ENCODE measurements at regions not wholly inside any gene's neighbourhood (a gene's known extent, or its start where the extent isn't known, plus 50 kb on each side); places are given as distances from the start of the nearest gene placed in this dataset.

DNA sequence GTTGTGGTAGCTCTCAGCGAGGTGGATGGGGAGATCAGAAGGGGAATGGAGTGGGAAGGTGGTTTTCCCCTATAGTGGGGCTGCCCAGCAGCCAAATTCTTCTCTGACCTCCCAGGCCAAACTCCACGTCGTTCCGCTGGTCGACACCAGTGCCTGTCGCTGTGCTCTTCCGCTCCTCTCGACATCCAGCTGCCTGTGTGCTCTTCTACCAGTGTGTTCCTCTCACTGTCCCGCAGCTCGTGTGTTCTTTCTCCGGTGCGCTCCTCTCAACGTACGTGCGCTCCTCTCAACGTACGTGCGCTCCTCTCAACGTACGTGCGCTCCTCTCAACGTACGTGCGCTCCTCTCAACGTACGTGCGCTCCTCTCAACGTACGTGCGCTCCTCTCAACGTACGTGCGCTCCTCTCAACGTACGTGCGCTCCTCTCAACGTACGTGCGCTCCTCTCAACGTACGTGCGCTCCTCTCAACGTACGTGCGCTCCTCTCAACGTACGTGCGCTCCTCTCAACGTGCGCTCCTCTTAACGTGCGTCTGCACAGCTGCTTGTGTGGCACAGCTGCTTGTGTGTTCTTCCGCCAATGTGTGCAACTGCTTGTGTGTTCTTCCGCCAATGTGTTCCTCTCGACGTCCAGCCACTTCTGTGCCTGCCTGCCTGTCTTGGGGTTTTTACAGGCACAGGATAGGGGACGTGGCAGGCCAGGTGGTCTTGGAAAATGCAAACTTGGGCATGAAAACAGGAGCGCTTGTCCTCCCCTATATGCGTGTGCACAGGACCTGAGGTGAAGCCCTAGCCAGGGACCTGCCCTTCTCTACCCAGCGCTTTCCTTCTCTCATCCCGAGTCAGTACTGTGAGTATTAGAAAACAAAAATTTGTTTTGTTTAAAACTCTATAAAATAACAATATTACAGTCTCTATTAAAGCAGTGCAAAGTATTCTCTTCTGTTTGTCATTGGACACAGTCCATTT is 991.1 kb downstream of the GBE1 start (continued):
- TF ChIP-seq JUN (IDR thresholded peaks at IDR 0.05; ENCODE audit: borderline replicate concordance, low read depth, low read length) (no peak), JUN (CRISPR knock-in tag; IDR thresholded peaks at IDR 0.05; ENCODE audit: borderline replicate concordance) (no peak), HMGN3 (IDR thresholded peaks at IDR 0.05; ENCODE audit: borderline replicate concordance, extremely low read depth, insufficient read length, low read depth, low read length) (no peak), ZEB2 (IDR thresholded peaks at IDR 0.05) (no peak), ZNF609 (CRISPR knock-in tag; IDR thresholded peaks at IDR 0.05; ENCODE audit: borderline replicate concordance) (no peak), ZNF184 (CRISPR knock-in tag; IDR thresholded peaks at IDR 0.05) (no peak), POLR2A (conservative IDR thresholded peaks at IDR 0.05) (peak; percentile 65; the same call in 1 of the 2 replicates), ZNF263 (CRISPR knock-in tag; IDR thresholded peaks at IDR 0.05; ENCODE audit: borderline replicate concordance) (no peak), SUPT5H (IDR thresholded peaks at IDR 0.05) (peak; percentile 53), KAT2B (IDR thresholded peaks at IDR 0.05; ENCODE audit: low read depth, low read length) (no peak), FUS (optimal IDR thresholded peaks at IDR 0.05; ENCODE audit: low read depth, low read length) (no peak), TAL1 (IDR thresholded peaks at IDR 0.05) (no peak), ZNF384 (IDR thresholded peaks at IDR 0.05; ENCODE audit: low read depth, low read length) (no peak), NFRKB (IDR thresholded peaks at IDR 0.05; ENCODE audit: low read depth) (no peak), ZNF197 (CRISPR knock-in tag; IDR thresholded peaks at IDR 0.05; ENCODE audit: low read depth) (no peak), PHF8 (IDR thresholded peaks at IDR 0.05; ENCODE audit: borderline replicate concordance, low read length) (peak; percentile 49; the same call in 1 of the 2 replicates), ZNF830 (CRISPR knock-in tag; IDR thresholded peaks at IDR 0.05) (no peak)
- TF ChIP-seq, protein P1, sequence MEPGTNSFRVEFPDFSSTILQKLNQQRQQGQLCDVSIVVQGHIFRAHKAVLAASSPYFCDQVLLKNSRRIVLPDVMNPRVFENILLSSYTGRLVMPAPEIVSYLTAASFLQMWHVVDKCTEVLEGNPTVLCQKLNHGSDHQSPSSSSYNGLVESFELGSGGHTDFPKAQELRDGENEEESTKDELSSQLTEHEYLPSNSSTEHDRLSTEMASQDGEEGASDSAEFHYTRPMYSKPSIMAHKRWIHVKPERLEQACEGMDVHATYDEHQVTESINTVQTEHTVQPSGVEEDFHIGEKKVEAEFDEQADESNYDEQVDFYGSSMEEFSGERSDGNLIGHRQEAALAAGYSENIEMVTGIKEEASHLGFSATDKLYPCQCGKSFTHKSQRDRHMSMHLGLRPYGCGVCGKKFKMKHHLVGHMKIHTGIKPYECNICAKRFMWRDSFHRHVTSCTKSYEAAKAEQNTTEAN (CRISPR knock-in tag; IDR thresholded peaks at IDR 0.05), result no peak
- TF ChIP-seq, protein P2, sequence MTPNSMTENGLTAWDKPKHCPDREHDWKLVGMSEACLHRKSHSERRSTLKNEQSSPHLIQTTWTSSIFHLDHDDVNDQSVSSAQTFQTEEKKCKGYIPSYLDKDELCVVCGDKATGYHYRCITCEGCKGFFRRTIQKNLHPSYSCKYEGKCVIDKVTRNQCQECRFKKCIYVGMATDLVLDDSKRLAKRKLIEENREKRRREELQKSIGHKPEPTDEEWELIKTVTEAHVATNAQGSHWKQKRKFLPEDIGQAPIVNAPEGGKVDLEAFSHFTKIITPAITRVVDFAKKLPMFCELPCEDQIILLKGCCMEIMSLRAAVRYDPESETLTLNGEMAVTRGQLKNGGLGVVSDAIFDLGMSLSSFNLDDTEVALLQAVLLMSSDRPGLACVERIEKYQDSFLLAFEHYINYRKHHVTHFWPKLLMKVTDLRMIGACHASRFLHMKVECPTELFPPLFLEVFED (CRISPR knock-in tag; conservative IDR thresholded peaks at IDR 0.05), result no peak

Data from K562 (cell line).